ENCODE measurements at regions not wholly inside any gene's neighbourhood (a gene's known extent, or its start where the extent isn't known, plus 50 kb on each side); places are given as distances from the start of the nearest gene placed in this dataset.
"Not testable (repeated sequence)": the region's sequence is repeated elsewhere in the genome, so short reads cannot be mapped to it uniquely, and the experiment has no call there.

- intact Hi-C loops (cut with DNase I), result no loop called here
- DNase-seq (ENCODE audit: low spot score), result no peak
Observed at GRCh38 chr2:204364860-204365535, 180.3 kb upstream of the PARD3B start.

DNA sequence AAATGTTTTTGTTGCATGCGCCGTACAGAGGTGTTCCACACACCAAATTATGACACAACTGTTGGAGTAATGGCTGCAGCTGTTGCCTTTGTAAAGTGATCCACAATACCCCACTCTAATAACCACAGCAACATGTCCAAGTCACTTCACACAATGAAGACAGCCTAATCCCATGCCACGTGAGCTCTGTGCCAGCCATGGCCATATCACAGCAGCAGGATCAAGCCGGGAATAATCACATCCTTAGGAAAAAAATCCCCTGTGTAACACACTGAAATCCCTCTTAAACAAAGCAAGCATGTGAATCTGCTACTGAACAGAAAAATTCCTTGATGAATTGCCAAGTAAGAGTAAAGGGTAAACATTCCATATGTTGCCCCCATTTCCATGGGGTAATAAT lies 179.5 kb upstream of the PARD3B start:
- intact Hi-C loops (cut with DNase I), result no loop called here
- no peak for DNase-seq (ENCODE audit: low spot score)

- DNase-seq (ENCODE audit: low spot score), result no peak
- intact Hi-C loops (cut with DNase I), result no loop called here
Observed at GRCh38 chr2:204367466-204367865, 177.8 kb upstream of the PARD3B start.

GRCh38 chr2:204370172-204370718 lies 175.0 kb upstream of the PARD3B start:
- no peak for DNase-seq (ENCODE audit: low spot score)
- intact Hi-C loops (cut with DNase I), result no loop called here

DNA sequence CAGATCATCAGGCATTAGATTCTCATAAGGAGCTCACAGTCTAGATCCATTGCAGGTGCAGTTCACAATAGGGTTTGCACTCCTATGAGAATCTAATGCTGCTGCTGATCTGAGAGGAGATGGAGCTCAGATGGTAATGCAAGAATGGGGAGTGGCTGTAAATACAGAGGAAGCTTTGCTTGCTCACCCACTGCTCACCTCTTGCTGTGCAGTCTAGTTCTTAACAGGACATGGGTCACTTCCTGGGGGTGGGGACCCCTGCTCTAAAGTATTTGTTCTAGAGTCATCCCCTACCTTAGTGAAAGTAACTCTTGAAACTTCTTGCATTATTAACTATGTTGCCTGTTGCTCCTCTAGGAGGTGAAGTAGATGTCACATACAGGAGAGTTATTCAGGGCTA lies 171.3 kb upstream of the PARD3B start:
- intact Hi-C loops (cut with DNase I), result no loop called here
- DNase-seq (ENCODE audit: low spot score), result no peak

DNA sequence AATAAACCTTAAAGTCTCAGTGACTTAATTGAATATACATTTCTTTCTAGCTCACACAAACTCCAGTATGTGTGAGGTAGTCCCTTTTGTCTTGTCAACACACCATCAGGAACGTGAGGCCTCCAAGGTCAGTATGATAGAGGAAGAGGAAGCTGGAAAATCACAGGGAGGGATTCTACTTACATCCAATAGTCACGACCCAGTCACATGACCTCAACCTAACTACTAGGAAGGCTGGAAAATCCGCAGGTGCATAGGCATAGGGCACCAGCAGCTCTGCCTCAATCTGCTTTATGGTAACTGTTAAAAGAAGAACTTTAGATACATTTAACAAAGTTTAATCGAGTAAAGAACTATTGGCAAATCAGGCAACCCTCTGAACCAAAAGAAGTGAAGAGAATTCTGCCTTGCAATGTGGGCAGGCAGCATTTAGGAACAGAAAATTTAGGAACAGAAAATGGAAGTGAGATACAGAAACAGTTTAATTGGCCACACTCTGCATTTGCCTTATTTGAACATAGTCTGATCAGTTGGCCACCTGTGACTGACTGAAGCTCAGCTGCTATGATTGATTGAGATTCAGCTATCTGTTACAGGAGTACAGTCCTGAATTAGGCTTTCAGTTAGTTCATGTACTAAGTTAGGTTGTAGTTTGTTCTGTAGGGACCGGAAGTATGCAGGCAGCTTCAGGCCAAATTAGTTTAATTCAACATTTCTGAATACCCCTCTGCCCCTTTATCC lies 165.0 kb upstream of the PARD3B start:
- DNase-seq (ENCODE audit: low spot score), result no peak
- intact Hi-C loops (cut with DNase I), result no loop called here

GRCh38 chr2:204386668-204387067 lies 158.6 kb upstream of the PARD3B start:
- no peak for DNase-seq (ENCODE audit: low spot score)
- intact Hi-C loops (cut with DNase I), result no loop called here

GRCh38 chr2:204389120-204389519 lies 156.2 kb upstream of the PARD3B start:
- intact Hi-C loops (cut with DNase I), result no loop called here
- DNase-seq (ENCODE audit: low spot score), result no peak

DNA sequence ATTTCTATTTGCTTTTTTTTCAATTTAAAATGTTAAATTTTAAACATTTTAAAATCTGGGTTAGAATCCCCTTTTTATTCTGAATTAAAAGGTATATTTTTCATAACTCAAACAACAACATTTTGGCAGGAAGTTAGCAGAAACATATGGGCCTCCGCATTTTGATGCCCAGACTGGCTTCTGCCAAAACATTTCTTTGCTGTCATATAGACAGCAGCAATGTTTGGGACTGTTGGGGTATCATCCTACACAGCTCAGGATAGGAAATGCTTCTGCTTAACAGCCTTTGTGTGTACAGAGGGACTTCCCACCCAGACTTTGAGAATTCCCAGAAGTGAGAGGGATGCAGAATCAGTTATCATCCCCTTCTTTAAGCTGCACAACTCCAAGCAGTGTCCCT lies 155.4 kb upstream of the PARD3B start:
- no peak for DNase-seq (ENCODE audit: low spot score)
- intact Hi-C loops (cut with DNase I), result no loop called here

DNA sequence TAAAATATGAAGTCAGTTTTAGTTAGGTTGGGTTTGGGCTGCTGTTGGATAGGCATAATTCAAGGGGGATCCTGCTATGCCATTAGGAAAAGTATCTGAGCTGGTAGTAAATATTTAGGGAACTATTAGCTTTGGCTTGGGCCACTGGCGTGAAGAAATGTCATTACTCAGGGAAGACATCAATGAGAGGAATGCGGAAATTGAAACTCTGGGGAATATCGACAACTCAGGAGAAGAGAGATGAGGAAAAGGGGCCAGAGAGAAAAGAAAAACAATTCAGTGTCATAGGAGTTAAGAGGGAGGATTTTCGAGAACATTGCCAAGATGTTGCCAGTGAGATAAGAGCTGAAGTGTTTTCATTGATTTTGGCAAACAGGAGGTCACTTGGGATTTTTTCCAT lies 149.7 kb upstream of the PARD3B start:
- intact Hi-C loops (cut with DNase I), result no loop called here
- no peak for DNase-seq (ENCODE audit: low spot score)

GRCh38 chr2:204401114-204401513 lies 144.2 kb upstream of the PARD3B start:
- intact Hi-C loops (cut with DNase I), result no loop called here
- DNase-seq (ENCODE audit: low spot score), result no peak

DNA sequence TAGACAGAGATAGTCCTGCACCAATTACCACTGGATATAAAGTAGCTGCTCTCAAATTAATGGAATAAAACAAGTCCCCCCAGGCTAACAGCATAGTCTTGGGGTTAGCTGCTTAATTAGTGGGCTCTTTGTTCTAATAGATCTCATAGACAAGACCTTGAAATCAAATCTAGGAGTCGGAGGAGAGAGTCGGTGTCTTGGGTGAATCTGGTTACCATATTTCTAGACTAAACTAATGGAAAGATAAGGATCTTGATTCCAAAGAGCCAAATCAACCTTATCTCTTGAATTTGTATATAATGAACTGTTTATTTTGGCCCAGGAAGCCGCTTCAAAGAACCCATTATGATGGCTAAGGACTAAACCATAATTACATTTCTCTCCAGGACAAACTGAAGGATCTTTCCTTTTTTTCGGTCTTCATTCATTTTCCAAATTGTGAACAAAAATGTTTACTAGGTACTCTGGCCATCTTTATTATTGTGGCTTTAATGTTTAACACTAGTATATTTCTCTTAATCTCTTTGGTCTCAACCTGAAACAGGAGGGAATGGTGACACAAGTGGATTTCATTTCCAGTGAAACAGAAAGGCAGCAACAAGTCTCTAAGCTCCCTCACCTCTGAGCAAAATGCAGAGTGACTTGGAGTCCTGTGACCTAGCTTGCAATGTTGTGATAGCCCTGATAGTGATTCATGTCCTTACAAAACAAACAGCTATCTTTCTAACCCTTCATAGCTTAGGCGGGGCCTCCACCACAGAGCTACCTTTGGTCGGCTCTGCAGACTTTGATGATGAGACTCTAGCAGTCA lies 137.9 kb upstream of the PARD3B start:
- intact Hi-C loops (cut with DNase I), result no loop called here
- no peak for DNase-seq (ENCODE audit: low spot score)

DNA sequence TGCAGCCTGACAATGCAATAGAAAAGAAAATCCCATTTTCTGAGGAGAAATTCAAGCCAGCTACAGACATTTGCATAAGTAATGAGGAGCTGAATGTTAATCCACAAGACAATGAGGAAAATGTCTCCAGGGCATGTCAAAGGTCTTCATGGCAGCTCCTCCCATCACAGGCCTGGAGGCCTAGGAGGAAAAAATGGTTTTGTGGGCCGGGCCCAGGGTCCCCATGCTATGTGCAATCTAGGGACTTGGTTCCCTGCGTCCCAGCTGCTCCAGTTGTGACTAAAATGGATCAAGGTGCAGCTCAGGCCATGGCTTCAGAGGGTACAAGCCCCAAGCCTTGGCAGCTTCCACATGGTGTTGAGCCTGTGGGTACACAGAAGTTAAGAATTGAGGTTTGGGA lies 132.5 kb upstream of the PARD3B start:
- intact Hi-C loops (cut with DNase I); DNase-seq (ENCODE audit: low spot score): not testable (repeated sequence)

GRCh38 chr2:204415406-204416181 lies 129.7 kb upstream of the PARD3B start:
- DNase-seq (ENCODE audit: low spot score), result no peak
- intact Hi-C loops (cut with DNase I), result no loop called here

GRCh38 chr2:204416236-204416635 lies 129.0 kb upstream of the PARD3B start:
- intact Hi-C loops (cut with DNase I), result no loop called here
- DNase-seq (ENCODE audit: low spot score), result no peak

DNA sequence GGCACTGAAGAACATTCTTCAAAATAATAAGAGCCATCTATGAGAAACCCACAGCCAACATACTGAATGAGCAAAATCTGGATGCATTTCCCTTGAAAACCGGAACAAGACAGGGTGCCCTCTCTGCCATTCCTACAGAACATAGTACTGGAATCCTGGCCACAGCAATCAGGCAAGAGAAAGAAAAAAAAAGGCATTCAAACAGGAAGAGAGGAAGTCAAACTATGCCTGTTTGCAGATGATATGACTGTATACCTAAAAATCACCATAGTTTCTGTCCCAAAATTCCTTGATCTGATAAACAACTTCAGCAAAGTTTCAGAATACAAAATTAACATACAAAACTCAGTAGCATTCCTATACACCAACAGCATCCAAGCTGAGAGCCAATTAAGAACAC lies 119.5 kb upstream of the PARD3B start:
- intact Hi-C loops (cut with DNase I), result no loop called here
- DNase-seq (ENCODE audit: low spot score), result no peak

- no peak for DNase-seq (ENCODE audit: low spot score)
- intact Hi-C loops (cut with DNase I), result no loop called here
Observed at GRCh38 chr2:204428675-204429074, 116.6 kb upstream of the PARD3B start.

- DNase-seq (ENCODE audit: low spot score), result no peak
- intact Hi-C loops (cut with DNase I), result no loop called here
Observed at GRCh38 chr2:204431529-204431928, 113.7 kb upstream of the PARD3B start.

- DNase-seq (ENCODE audit: low spot score), result no peak
- intact Hi-C loops (cut with DNase I), result no loop called here
Observed at GRCh38 chr2:204432196-204432595, 113.1 kb upstream of the PARD3B start.
